SK-N-MC (cell line): ENCODE measurements at regions not wholly inside any gene's neighbourhood (a gene's known extent, or its start where the extent isn't known, plus 50 kb on each side); places are given as distances from the start of the nearest gene placed in this dataset.

Experiments
- EZH2 ChIP-seq: fragments of 200-600 bp; sonication (generic); IDR thresholded peaks from one replicate; pipeline ENCODE4 v1.6.1; 2017; ENCODE audit warnings: antibody characterized with exemption
- FOXP2 ChIP-seq: optimal IDR thresholded peaks from 2 replicates; pipeline ENCODE3; 2011; ENCODE audit warnings: mild to moderate bottlenecking, moderate library complexity; ENCODE audit not compliant: insufficient read depth; ENCODE audit errors: extremely low read length, control extremely low read depth
- POLR2AphosphoS5 ChIP-seq: IDR thresholded peaks from 2 replicates; pipeline ENCODE4 v1.6.1; 2012; ENCODE audit warnings: mild to moderate bottlenecking, low read depth, low read length, borderline replicate concordance

DNA sequence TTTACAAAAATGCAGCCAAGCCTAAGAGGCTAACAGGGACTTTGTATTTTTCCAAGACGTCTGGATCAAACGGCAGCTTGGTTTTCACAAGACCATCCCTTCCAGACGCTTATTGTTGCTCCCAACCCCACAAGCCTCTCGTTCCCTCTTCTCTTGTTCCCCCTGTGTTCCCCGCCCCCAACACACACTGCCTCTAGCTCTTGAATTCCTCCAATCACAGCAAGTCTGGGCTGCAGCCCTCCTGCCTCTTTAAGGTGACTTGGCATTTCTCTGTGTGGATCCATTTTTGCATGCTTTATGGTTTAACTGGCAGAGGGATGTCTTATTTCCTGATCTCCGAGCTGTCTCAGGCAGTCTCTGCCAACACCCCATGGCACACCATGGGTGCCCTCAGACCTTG lies 182.2 kb downstream of the ABHD5 start:
- no peak for TF ChIP-seq EZH2
- TF ChIP-seq POLR2AphosphoS5: no peak
- TF ChIP-seq FOXP2: no peak
